Testis (tissue), 2 donors: ENCODE measurements at regions not wholly inside any gene's neighbourhood (a gene's known extent, or its start where the extent isn't known, plus 50 kb on each side); places are given as distances from the start of the nearest gene placed in this dataset.

ENCODE experiments used
- CTCF ChIP-seq, 3 experiments: fragments of 450-650 bp in 2 of 3; fragments of 200-600 bp in 1 of 3; sonication (generic) in 1 of 3; IDR thresholded peaks; one replicate each; pipeline ENCODE4 v1.5.1; 2016 to 2019; ENCODE audit warnings: antibody characterized with exemption in 3 of 3, mild to moderate bottlenecking in 2 of 3, moderate library complexity in 1 of 3
- POLR2A ChIP-seq: fragments of 450-650 bp; IDR thresholded peaks from one replicate; pipeline ENCODE4 v1.6.1; 2017; ENCODE audit warnings: antibody characterized with exemption, mild to moderate bottlenecking, moderate library complexity

GRCh38 chr1:25067518-25068251 lies 137.6 kb upstream of the RUNX3 start:
- TF ChIP-seq CTCF (IDR thresholded peaks at IDR 0.05) (no peak), POLR2A (no peak)
